Stimulated activated effector memory CD8-positive, alpha-beta T cell treated with anti-CD3 and anti-CD28 coated beads, Interleukin-12 subunit alpha, Interleukin-12 subunit beta, amount 100 ng/mL, for 72 hours (primary cell): ENCODE measurements at regions not wholly inside any gene's neighbourhood (a gene's known extent, or its start where the extent isn't known, plus 50 kb on each side); places are given as distances from the start of the nearest gene placed in this dataset.
"Not testable (repeated sequence)": the region's sequence is repeated elsewhere in the genome, so short reads cannot be mapped to it uniquely, and the experiment has no call there.

ENCODE experiments used
- ATAC-seq: fragments of 150-1000 bp; cut with Tn5 transposase; 2 replicates; pipeline ENCODE4 v1.10.0; 2021
- DNase-seq, 2 donors: peaks; one replicate each; pipeline ENCODE4 v3.0.0; 2021 to 2022; ENCODE audit warnings: low spot score in 2 of 2
- H3K27ac Mint-ChIP-seq: one replicate; pipeline ENCODE4 v1.8.0; 2022; ENCODE audit warnings: mild to moderate bottlenecking, mixed read lengths
- H3K36me3 Mint-ChIP-seq: one replicate; pipeline ENCODE4 v1.8.0; 2022; ENCODE audit warnings: mild to moderate bottlenecking, mixed read lengths
- H3K4me1 Mint-ChIP-seq: one replicate; pipeline ENCODE4 v1.8.0; 2022; ENCODE audit warnings: mixed read lengths
- H3K4me3 Mint-ChIP-seq: one replicate; pipeline ENCODE4 v1.8.0; 2022; ENCODE audit warnings: mild to moderate bottlenecking, mixed read lengths
- H3K9me3 Mint-ChIP-seq: one replicate; pipeline ENCODE4 v1.8.0; 2022; ENCODE audit warnings: mixed read lengths

DNA sequence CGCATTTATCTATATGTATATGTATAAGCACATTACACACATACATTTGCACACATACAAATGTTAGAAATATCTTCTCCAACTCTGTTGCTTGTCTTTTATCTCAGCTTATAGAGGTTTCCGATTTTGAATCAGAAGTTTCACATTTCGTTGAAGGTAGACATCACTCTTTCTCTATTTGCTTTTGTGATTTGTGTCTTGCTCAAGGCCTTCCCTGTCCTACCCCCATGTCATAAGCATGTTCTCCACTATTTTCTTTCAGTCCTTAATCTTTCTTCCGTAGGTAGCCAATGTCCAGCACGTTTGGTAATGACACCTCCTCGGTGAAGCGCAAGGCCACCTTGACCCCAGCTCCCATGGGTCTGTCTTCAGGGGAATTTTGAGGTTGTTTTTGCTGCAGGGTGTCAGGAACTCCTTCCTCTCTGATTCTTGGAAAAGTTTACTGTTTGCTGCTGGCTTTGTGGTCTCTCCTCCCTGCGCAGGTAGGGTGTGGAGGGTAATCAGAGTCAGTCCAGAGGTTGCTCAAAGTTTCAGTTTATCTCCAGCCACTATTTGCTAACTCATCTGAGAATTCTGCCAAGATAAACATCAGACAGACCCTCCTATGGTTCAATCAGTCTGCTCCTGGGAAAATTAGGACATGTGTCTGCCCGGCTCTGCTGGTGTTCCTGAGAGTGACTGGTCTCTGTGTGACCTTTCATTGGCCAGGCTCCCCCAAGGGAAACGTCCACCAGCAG, 171.7 kb downstream of the BCL2L11 start:
- not testable (repeated sequence) for DNase-seq, H3K27ac Mint-ChIP-seq, H3K36me3 Mint-ChIP-seq, H3K4me3 Mint-ChIP-seq, H3K4me1 Mint-ChIP-seq, H3K9me3 Mint-ChIP-seq
- peak; percentile 81 for ATAC-seq

DNA sequence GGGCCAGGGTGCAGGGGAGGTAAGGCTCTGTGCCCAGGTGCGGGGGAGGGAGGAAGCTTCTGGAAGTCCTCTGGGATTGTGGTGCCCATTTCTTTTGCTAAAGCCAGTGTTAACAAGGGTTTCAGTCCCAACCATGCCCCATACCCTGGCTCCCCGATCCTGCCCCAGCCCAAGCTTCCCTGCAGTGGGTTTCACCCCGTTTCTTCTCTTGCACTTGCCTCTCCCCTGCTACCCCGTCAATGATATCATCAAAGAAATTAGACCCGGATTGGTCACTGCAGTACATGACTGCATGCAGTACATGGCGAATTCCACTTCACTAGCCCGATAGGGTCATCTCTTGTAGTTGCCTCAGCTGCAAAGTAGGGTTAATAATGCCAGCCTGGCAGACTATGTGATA, 174.0 kb downstream of the BCL2L11 start:
- H3K27ac Mint-ChIP-seq, H3K9me3 Mint-ChIP-seq, DNase-seq, H3K36me3 Mint-ChIP-seq, ATAC-seq, H3K4me1 Mint-ChIP-seq, H3K4me3 Mint-ChIP-seq: not testable (repeated sequence)

DNA sequence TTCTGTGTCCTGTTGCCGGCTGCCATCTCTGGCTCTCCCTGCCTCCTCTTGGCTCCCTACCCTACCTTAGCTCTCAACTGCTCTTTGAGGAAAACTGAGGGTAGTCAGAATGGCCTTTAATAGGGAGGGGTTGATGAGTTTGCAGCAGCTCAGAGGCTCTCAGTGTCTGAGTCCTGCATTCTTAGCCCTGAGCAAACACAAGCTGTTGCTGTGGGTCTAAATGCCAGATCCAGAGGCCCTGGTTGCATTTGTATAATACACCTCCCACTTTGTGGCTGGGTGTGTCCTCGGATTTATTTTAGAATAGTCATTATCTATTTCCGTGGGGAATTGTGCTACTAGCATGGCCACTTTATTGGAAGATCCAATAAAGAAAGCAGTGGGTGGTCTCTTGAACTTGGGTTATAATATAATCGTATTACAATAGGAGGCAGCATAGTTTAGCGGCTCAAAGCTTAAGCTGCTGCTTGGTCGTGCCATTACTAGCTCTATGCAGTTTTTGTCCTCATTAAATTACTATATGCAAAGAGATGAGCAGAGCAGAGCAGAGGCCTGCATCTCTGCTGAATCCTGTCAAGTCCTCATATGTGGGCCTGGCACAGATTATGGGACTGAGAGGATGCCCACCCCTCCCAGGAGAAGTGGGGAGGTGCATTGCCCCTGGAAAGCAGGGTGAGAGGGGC, 175.5 kb downstream of the BCL2L11 start:
- H3K36me3 Mint-ChIP-seq, H3K4me3 Mint-ChIP-seq, ATAC-seq, DNase-seq, H3K27ac Mint-ChIP-seq, H3K9me3 Mint-ChIP-seq, H3K4me1 Mint-ChIP-seq: not testable (repeated sequence)

DNA sequence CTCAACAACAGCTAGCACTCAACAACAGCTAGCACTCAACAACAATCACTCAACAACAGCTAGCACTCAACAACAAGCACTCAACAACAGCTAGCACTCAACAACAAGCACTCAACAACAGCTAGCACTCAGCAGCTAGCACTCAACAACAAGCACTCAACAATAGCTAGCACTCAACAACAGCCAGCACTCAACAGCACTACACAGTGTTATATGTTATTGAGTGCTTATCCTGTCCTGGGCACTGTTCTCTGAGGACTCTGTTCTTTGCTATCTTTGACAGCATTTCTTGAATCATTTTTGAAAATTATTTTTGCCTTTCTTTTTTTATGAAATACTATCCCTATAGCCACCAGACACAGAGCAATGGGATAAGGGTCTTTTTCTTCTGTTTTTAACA, 176.4 kb downstream of the BCL2L11 start:
- not testable (repeated sequence) for H3K9me3 Mint-ChIP-seq, H3K4me1 Mint-ChIP-seq, H3K27ac Mint-ChIP-seq, DNase-seq, H3K36me3 Mint-ChIP-seq, H3K4me3 Mint-ChIP-seq, ATAC-seq

DNA sequence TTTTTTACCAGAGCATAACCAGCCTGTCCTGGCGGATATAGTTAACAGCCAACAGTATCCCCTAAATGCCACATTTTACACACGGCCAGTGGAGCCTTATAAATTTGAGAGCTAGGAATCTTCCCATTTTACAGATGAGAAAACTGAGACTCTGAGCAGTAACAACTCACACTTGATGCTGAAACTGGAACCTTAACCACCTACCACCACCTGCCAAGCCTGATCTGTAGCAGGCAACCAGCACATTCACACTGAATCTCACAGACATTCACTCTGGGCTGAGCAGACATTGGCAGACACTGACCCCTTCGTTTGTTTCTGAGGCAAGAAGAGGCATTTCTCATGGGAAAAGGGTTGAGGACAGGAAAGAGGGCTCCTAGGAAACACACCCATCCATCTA, 178.2 kb downstream of the BCL2L11 start:
- not testable (repeated sequence) for DNase-seq, H3K4me3 Mint-ChIP-seq, H3K27ac Mint-ChIP-seq, H3K36me3 Mint-ChIP-seq, ATAC-seq, H3K9me3 Mint-ChIP-seq, H3K4me1 Mint-ChIP-seq

DNA sequence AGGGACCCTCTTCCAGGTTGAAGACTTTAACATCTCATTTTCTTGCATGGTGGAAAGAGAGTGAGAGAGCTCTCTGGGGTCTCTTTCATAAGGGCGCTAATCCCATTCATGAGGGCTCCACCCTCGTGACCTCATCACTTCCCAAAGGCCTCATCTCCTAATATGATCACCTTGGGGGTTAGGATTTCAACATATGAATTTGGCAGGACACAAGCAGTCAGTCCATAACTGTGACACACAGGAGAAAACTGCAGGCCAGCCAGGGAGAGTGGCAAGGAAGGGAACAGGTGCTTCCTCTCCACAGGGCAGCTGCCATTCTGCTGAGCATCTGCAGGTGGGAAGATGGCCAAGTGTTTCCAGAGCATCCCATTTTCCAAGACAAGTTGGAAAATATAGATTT, 178.9 kb downstream of the BCL2L11 start:
- DNase-seq, H3K4me1 Mint-ChIP-seq, H3K4me3 Mint-ChIP-seq, H3K27ac Mint-ChIP-seq, H3K9me3 Mint-ChIP-seq, H3K36me3 Mint-ChIP-seq, ATAC-seq: not testable (repeated sequence)

DNA sequence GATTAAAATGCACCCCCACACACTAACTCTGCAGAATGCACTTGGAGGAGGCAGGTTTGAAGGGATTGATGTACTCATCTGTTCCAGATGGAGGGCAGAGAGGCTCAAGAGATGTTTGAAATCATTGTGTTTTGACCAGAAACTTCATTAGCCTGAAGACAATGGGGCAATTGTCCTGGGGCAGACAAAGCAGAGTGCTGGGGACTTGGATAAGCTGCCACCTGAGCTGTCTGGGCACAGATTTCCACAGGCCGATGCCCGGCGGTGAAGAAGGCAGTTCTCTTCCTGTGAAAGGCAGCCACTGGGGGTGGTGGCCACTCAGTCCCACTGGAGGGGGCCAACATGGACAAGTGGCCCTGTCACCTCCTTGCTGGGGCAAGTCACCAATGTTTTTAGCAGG, 181.0 kb downstream of the BCL2L11 start:
- DNase-seq, H3K36me3 Mint-ChIP-seq, H3K4me3 Mint-ChIP-seq, H3K9me3 Mint-ChIP-seq, H3K27ac Mint-ChIP-seq, H3K4me1 Mint-ChIP-seq, ATAC-seq: not testable (repeated sequence)

DNA sequence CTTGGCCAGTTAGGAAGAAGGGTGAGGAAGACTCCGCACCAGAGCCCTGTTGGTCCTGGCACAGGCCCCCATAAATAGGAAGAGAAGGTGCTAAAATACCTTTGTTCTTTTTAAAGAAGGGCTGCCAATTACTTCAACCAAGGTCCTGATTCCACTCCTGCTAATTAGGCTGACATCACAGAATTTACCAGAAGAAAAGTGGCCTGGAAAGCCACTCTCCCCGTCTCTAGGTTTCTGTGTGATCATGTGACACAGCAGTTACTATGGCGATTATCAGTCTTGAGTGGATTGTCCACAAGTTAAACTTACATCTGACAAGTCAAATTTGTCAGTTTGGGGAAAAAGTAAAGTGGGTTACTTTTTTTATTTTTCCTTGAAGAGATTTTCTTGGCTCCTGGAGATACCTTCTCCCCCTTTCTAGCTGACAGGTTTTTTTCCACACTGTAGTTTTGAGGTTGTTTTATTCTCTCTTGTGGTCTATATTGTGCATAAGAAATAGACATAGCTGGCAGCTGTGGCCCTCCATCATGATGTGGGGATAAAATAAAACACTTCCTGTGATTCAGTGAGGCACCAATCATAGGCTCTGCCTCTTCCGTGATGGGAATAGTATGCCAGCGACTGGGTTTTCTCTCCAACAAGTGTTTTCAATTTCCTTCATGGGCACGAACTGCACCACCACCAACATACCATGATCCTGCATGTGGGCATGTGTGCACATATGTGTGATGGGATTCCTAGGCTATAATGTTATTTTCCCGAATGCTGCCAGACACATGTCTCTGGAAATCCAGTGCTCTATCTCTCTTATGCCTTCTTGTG, 181.9 kb downstream of the BCL2L11 start:
- H3K36me3 Mint-ChIP-seq = not testable (repeated sequence)

DNA sequence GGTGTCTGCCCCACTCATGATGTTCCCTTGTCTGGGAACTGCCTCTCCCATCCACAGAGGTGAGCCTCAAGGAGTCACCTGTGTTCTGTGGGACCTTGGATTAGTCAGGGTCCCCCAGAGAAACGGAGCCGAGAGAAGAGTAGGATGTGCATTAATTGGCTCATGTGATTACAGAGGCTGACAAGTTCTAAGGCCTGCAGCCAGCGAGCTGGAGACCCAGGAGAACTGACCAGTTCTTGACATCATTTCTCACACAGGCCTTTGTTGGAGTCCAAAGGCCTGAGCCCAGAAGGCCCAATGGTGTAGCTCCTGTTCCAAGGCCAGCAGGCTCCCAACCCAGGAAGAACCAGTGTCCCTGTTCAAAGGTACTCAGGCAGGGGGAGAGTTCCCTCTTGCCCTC, 186.6 kb downstream of the BCL2L11 start:
- H3K4me1 Mint-ChIP-seq, DNase-seq, H3K36me3 Mint-ChIP-seq, H3K9me3 Mint-ChIP-seq, H3K4me3 Mint-ChIP-seq, ATAC-seq, H3K27ac Mint-ChIP-seq: not testable (repeated sequence)

More for the DNA sequence above, 181.9 kb downstream of the BCL2L11 start:
- ATAC-seq, H3K4me1 Mint-ChIP-seq, H3K9me3 Mint-ChIP-seq, H3K4me3 Mint-ChIP-seq, DNase-seq, H3K27ac Mint-ChIP-seq: not testable (repeated sequence)

DNA sequence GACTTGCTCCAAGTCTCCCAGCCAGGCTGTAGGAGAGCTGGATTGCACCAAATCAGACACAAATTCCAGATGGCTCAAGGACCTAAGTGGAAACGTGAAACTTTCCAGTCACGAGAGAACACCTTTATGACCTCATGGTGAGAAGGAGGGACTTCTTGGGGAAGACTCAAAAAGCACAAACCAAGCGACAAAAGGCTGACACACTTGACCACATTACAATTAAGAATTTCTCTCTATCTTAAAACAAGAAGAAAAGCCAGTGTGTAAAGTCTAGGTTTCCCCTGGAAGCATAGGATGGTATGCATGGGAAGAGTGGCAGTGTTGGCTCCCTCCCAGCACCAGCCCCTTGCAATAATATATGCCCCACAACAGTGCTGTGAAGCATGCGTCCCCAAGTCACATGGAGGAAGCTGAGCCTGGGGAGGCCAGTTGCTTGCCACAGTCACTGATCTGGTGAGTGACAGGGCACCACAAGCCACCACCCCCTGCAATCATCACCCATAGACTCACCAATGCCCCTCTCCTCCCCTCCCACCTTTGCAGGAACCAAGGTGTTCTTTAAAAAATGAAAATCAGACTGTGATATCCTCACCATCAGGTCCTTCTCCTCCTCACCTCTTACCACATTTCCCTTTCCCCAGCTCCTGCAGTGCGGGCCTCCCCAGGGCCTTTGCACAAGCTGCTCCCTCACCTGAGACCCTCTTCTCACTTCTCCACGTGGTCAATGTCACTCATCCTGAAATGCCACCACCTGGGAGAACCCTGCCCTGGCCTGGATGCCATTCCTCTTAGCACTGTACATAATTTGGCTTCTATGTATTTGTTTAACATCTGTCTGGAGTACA, 188.7 kb downstream of the BCL2L11 start:
- not testable (repeated sequence) for H3K4me3 Mint-ChIP-seq, DNase-seq, H3K27ac Mint-ChIP-seq, H3K4me1 Mint-ChIP-seq, H3K9me3 Mint-ChIP-seq, H3K36me3 Mint-ChIP-seq
- ATAC-seq = peak; percentile 42

DNA sequence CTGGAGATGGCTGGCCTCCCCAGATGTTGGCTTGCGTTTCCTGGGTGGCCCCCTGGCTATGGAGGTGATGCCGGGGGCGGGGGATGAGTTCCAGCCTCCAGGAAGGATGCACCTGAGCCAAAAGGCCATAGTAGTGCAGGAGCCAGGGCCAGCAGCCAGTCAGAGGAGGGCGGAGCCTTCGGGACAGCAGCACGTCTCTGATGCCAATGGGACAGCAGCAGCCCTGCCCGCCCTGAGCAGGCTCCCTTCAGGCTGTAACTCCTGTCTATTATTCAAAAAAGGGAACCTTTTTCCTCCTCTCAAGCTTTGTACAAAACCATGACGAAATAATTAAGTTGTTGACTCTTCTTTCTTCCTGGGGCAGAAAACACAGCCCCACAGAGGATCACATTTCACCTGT, 189.7 kb downstream of the BCL2L11 start:
- not testable (repeated sequence) for H3K4me1 Mint-ChIP-seq, H3K4me3 Mint-ChIP-seq, H3K27ac Mint-ChIP-seq, H3K9me3 Mint-ChIP-seq, DNase-seq, ATAC-seq, H3K36me3 Mint-ChIP-seq

DNA sequence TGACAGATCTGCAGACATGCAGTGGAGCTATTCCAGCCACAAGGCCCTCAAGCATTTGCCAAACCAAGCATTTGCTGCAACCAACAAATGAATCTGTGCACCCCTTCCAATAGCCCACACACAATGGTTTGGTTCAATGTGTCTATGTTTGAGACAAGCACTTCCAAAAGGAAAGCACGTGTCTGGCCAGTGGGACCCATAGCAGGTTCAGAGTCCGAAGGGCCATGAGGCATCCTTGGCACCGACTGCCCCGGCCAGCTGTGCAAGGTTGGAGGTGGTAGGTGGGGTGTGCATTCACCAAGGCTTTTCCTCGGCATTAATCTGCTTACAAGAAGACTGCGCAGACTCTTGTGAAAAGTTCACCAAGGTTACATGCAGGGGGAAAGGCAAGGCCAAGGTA, 190.9 kb downstream of the BCL2L11 start:
- H3K36me3 Mint-ChIP-seq, H3K4me1 Mint-ChIP-seq, H3K9me3 Mint-ChIP-seq, DNase-seq, H3K27ac Mint-ChIP-seq, ATAC-seq, H3K4me3 Mint-ChIP-seq: not testable (repeated sequence)

DNA sequence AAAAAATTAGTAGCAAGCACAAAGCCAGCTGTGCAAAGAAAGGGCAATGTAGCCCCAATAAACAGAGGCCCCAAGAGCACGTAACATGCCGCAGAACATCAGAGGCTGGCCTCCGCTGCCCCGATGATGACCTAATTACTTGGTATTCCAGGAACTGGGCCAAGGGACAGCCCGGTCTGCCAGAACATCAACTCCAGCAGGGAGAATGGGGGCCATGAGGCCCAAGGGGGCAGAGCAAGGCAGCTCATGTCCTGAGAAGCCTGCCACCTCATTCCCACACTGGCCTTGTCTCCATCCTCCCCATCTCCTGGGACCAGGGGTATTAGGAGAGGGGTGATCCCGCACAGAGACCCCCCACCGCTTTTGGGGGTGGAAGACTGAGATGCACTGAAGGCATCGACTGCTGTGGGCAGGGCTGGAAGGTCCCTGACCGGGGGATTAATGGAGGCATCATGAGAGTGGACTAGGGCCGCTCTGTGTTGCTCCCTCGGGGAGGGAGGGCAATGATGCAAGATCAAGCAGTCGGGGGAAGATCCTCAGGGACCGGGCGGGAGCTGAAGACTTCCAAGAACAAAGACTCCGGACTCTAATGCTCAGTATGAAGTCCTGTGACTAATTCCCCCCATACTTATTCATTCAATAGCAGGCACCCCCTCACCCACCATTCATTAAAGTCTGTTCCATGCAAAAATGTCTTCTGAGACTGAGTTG, 192.3 kb downstream of the BCL2L11 start:
- not testable (repeated sequence) for H3K4me1 Mint-ChIP-seq, ATAC-seq, H3K27ac Mint-ChIP-seq, DNase-seq, H3K9me3 Mint-ChIP-seq, H3K4me3 Mint-ChIP-seq, H3K36me3 Mint-ChIP-seq

DNA sequence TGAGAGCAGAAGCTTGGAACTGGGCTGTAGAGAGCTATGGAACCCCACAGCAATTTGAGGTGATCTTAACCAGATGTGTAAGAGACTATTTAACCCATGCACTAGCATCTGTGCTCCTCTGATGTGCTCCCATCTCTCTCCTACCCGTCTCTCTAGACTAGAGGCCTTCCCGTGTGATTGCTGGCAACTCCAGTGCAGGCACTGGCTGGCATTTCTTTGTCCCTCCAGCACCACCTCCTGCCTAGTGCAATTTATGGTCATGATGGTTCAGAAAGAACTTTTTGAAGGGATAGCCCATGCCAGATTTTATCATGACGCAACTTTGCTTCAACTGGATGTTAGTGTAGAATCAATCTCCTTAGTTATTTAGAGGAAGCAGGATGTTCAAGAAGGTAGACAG, 193.0 kb downstream of the BCL2L11 start:
- not testable (repeated sequence) for H3K4me1 Mint-ChIP-seq, H3K9me3 Mint-ChIP-seq, H3K36me3 Mint-ChIP-seq, H3K27ac Mint-ChIP-seq, ATAC-seq, DNase-seq, H3K4me3 Mint-ChIP-seq
